HG03558 (cell line): ENCODE measurements at regions not wholly inside any gene's neighbourhood (a gene's known extent, or its start where the extent isn't known, plus 50 kb on each side); places are given as distances from the start of the nearest gene placed in this dataset.

Source experiments
- ATAC-seq: cut with Tn5 transposase; IDR thresholded peaks from one replicate; pipeline ENCODE4 v1.9.1; 2021; ENCODE audit warnings: moderate number of reproducible peaks; ENCODE audit not compliant: unreplicated experiment; ENCODE audit errors: extremely low read depth

DNA sequence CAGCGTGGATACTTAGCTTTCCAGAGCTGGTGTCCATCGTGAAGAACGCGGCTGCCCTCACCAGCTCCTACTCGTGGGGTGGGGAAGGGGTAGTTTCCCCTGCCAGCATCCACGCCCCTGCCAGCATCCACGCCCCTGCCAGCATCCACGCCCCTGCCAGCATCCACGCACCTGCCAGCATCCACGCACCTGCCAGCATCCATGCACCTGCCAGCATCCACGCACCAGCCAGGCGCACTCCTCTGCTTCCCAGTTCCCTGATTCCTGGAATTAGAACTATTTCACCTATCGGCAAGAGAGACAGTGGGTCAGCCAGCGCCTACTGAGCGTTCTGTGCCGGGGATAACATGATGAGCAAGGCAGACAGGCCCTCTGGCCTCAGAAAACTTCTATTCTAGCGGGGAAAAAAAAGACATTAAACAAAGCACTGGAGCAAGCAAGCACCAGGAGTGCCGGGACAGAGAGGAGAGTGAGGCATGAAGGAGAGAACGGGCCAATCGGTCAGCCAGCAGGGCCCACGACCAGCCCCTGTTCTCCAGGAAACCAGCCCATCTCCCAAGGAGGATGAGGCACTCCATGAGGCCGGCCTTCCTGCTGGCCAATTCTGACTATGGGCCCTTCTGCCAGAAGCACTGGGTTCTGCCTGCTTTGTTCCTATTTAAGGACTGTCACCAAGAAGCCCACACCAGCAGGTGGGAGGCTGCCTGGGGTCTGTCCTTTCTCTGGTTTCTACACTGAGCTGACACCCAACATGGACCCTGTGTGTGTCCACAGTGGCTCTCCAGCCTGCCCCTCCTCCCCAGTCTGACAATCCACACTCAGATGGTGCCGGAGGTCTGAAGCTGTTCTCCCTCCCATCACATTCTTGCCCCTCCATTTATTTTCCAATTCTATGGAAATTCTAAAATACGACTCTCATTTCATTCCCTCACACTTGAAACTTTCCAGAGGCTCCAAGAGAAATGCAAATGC lies 78.4 kb upstream of the SALL3 start:
- ATAC-seq: no peak

DNA sequence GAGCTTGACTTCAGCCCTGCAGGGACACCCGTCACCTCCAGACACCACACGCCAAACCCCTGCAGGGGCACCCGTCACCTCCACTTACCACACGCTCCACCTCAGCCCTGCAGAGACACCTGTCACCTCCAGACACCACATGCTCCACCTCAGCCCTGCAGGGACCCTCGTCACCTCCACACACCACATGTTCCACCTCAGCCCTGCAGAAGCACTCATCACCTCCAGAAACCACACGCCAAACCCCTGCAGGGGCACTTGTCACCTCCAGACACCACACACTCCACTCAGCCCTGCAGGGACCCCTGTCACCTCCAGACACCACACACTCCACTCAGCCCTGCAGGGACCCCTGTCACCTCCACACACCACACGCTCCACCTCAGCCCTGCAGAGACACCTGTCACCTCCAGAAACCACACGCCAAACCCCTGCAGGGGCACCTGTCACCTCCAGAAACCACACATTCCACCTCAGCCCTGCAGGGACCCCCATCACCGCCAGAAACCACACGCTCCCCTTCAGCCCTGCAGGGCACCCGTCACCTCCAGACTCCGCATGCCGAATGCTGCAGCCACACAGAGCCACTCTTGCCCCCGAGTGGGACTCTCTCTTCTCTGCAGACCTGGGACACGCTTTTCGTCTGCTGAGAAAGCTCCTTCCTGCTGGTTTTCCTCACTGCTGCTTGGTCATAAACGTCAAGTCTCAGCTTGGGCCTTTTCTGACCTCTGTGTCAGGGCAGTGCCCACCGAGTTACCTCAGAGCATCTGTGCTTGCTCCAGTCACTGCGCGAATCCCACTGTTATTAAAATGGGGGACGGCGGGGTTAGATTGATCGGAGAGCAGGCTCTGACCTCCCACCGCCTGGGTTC lies 77.5 kb upstream of the SALL3 start:
- no peak for ATAC-seq

DNA sequence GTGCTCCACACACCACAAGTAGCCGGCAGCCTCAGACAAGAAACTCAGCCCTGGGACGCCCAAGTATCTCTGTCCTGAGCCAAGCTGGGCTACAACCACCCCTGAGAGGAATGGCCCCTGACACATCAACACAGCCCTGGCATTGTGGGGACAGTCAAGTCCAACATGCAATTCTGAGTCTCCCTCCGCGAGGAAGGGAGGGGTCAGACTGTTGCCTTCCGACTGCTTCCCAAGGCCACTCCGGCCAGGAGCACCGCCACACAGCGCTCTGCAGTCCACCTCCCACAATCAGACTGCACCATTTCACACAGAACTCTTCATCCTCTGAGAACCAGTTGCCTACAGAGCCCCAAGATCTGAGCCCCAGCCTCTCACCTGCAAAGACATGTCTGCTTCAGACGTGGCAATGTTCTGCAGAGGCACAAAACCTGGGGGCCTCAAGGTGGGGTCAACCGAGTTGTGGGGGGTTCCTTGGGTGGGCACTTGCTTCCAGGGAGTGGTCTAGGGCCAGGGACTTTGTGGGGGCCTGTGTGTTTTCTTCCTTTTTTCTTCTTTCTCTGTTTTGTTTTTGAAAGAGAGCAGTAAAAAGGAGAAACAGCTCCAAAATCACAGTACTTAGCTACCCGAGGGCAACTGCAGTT lies 76.7 kb upstream of the SALL3 start:
- ATAC-seq: no peak

DNA sequence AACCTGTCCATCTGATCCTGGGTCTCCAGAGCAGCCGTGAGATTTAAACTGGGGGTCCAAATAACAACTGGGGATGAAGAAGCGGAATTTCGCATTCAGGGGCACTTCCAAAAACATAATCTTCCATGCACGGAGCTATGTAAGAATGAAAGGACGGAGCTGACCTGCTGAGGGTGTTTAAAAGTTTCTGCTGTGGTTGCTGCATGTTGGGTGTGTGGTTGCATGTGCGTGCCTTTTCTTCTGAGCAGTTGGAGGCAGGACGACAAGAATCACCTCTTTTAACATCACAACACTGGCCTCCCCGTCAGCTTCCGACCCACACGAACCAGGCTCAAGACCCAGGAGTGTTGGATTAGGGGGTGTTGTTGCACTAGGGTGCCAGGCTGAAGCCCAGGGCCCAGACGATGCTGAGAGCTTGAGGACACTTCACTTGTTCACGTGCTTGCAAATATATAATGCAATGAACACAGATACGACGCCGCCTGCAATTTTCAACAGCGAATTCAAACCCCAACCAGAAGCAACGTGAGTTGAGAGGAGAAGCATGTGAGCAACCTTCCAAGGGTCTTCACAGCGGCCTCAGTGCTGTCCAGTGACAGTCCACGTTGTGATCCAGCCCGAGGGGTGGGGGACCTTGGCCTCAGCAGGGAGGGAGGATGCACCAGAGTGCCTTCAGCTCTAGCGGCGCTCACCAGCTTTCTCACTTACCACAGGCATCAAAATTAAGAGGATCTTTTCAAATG lies 76.0 kb upstream of the SALL3 start:
- no peak for ATAC-seq

DNA sequence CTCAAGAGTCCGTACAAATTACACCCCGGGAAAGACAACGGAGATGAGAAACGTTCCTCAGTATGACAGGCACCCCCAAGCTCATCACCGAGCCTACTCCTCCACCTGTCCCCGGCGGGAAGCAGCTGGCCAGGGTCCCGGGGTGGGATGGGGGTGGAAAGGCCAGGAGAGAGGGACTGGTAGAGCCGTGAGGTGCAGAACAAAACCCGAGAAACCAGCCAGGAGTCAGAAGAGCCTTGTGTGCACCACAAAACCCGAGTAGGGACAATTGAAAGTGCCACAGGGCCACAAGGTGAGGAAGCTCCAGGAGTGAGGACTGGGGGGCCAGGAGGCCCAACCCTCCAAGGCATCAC lies 75.5 kb upstream of the SALL3 start:
- no peak for ATAC-seq

DNA sequence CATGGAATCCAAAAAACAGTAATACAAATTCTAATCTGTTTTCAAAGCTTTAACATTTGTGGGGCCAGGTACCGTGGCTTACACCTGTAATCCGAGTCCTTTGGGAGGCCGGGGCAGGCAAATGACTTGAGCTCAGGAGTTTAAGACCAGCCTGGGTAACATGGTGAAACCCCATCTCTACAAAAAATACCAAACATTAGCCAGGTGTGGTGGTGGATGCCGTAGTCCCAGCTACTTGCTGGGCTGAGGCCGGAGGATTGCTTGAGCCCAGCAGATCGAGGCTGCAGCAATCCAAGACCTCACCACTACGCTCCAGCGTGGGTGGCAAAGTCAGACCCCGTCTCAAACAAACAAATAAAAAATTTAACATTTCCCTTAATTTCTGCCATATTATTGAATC lies 74.3 kb upstream of the SALL3 start:
- ATAC-seq: no peak

DNA sequence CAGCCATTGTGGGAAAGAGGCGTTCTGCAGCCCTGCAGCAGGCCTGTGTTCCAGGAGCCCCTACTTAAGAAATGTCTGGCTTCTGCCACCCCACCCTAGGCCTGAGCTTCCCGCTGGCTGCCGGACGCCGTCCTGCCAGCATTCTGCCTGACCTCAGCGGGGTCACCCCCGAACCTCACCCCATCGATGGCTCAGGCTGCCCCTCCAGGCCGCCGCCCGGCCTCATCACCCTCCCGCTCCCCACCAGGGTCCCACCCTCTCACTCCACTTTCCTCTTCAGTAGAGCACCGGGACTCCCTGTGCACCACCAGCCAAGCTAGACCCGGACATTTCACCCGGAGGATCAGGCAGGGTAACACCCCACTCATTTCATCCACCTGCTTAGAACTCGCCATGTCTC lies 73.6 kb upstream of the SALL3 start:
- ATAC-seq: no peak

DNA sequence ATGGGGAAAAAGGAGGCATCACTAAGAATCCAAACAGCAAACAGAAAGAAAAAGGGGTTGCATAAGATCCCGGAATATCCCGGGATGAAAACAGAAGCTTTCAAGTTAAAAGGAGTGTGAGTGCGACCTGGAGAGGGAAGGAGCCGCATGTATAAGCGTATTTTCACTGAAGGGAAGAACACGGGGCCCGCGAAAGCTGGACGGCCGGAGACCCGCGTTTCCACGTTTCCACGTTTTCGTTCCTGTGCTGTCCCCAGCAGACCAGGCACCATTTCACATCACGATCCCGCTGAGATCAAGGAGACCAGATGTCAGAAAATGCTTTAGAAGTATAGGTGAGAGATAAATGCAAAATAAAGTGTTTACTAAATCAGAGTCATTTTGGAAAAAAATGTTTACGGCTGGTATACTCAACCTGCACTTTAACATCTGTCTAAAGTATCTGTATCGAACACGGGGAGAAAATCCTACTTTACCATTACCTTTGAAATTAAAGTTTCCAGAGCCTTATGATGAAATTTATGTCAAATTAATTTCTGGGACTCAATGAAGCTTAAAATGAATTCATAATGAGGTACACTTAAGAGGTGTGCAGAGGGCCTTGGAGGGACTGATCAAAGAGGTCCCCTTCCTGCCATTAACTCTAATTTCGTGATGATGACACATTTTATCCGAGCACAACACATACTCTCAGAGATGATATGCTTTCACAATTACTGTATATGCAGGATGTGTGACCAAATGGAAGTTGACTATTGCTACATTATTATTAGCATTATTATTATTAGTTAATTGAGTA lies 71.0 kb upstream of the SALL3 start:
- no peak for ATAC-seq

DNA sequence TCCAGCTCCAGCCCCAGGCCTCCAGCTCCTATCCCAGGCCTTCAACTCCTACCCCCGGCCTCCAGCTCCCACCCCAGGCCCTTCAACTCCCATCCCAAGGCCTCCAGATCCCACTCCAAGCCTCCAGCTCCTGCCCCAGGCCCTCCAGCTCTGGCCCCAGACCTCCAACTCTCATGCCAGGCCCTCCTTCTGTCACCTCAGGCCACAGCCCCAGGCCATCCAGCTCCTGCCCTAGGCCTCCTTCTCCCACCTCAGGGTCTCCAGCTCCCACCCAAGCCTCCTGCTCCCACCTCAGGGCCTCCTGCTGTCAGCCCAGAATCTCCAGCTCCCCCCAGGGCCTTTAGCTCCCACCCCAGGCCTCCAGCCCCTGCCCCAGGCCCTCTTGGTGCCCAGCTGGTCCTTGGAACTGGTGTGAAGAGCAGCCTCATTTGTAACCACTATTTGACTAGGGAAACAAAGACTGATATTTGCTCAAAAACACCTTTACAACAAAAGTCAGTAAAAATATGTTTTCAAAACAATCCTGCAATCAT lies 67.8 kb upstream of the SALL3 start:
- ATAC-seq: no peak

DNA sequence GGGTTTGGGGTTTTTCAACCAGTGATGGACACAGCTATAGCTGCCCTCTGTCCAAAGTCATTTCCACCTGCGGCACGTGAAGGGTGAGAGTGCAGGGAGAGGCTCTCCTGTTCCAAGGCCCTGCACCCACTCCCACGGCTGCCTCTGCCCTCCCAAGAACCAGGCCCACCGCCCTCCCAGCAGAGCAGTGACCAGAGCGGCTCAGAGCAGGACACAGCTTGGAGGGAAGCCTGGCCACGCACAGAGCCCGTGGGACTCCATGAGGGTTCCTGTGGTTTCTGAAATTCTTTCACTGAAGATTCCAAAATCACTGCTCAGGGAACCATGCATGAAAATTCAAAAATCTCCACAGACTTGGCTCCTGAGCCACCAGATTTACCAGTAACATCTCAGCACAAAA lies 67.3 kb upstream of the SALL3 start:
- ATAC-seq: no peak

DNA sequence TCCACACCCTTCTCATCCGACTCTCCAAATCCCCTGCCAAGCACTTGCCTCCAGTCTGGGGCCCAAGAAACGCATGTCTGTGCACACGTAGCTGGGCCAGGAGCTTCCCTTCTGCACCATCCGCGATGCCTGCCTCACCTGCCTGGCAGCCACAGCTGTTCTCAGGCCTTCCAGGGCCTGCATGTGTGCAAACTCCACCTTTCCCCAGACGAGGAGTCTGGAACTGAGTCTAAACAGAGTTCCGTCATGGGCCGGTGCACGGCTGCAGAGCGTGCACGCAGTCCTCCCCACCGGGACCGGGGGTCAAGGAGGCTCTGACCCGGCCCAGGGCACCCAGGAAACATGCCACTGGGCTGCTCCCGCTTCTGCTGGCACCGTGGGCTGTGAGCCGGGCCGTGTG lies 66.8 kb upstream of the SALL3 start:
- no peak for ATAC-seq

DNA sequence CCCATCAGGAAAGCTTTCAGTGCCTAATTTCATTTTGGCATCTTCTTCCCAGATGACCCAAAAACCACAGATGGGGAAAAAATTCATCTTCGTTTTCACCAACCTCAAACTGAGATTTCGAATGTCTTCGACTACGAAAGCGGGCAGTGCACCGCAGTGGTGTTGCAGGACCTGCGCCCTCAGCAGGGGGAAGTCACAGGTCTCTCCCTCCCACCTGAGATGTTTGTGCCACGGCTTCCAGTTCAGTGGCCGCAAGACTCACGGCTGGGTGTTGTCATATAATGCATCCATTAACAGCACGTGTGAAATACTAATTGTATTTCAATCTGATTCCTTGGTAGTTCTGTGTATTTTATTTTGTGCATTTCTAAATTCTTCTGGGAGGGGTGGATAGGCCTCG lies 66.2 kb upstream of the SALL3 start:
- no peak for ATAC-seq

DNA sequence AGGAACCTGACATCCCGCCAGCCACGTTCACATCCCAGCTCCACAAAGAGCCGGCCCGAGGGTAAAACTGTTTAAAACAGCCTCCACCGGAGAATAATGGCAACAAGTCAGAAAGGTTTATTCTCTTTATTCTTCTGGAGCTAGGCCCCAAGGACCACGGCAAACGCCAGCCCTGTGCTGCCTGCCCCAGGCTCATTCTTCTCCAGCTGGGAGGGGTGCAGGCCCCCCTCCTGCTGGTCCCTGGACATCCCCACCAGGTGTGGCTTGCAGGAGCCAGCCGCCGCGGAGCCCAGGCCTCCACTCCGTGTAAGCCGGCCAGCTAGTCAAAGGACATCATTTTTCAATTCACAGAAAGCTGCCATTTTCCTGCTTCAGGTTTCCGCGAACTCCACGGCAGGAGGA lies 65.8 kb upstream of the SALL3 start:
- ATAC-seq: no peak

DNA sequence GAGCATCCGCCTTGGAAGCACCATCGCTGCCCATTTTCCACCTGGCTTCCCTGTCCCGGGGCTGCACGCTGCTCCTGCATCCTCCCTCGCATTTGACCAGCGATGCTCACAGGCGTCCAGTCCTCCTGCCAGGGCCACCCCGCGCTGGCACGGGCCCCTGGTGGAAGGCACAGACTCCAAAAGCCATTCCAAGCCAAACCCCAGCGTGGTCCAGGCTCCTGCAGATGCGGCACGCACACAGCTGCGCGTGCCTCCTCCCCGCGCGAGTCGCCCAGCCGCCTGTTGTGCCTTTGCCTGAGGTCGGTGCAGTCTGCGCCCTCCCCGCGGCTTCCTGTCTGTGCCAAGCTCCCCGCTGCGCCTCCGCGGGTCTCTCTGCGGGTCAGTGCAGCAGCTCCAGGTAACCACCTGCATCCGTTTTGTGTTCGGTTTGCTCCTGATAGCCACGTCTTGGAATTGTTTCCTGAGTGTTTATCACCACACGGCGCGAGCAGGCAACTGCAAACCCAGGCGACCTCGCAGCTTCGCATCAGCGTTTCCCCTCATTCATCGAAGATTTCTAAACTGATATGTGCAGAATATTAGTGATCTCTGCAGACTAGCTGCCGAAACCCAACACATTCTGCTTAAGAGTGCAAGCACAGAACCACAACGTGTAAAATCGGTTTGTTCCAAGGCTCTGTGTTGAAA lies 65.2 kb upstream of the SALL3 start:
- ATAC-seq: no peak

DNA sequence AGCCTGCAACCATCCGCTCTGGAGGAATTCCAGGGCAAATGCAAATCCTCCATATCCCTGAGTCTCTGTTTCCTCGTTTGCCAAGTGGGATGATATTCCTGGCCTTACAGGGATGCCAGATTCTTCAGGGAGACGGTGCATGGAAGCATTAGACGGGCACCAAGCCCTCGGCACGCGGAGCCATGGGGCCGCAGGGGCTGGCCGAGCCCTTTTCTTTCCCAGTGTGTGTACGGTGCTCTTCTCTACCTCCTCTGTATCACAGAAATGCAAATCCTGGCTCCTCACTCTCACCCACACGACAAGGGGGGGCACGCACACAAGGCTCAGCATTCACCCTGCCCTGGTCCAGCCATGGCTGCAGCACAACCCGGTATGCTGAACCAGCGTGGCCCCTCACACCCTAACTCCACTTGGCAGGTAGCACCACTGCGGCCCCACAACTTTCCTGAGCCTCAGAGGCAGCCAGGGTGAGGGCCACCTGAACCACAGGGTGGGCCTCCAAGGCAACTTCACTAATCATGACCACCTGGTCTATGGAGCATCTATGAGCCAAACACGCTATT lies 64.1 kb upstream of the SALL3 start:
- ATAC-seq: no peak

DNA sequence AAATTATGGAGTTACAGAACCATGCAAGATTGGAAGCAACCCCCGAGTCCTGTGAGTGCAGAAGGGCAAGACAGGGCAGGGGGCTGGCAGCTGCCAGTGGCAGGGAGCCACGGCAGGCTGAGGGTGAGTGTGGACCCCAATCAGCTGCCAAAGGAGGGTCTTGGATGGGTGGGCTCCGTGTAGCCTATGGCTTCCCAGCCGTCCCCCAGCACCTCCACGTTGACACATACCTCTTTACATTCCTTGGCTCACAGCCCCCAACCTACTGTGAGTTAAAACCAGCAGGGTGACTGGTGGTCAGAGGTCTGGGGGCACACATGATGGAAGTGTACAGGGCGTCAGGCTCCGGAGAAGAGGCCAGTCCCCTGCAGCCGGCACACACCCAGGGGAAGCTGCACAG lies 60.9 kb upstream of the SALL3 start:
- ATAC-seq: no peak

DNA sequence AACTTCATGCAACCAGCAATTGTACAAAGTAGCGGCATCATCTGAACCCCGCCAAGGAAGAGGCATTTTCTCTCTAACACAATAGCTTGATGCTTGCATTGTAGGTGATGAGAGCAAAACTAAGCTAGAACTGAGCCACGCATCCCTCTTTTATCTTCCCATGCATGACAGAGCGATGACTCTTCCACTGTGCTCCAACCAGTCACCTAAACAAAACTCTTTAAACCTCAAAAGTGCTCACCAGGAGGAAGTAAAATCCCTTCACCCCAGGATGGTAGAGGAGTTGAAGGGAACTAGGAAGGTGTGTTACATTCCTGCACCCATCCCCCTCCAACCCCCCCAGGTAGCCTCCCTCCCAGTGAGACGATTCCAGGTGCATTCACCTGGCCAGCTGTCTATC lies 59.7 kb upstream of the SALL3 start:
- no peak for ATAC-seq

DNA sequence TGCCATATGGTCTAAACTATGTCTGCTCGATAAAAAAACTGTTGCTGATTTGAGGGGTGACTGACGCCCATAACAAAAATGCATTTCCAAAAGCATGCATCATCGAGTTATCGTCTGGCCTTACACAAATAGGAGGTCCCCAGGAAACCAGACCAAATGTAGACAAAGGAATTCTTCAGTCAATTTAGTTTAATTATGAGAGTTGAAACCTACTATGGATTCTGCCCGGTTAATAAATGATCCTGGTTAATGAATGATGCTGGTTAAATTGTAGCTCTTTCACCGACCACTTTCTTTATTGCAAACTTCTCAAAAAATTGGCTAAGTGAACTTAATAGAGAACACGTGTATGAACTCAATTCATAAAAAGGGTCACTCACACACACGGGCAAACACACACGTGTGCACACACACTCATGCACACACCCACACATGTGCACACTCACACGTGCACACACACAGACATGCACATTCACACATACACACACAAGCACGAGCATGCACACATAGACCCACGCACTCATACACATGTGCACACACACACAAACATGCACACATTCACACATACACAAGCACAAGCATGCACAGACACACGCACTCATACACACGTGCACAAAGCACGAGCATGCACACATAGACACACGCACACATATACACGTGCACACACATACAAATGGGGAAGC lies 59.0 kb upstream of the SALL3 start:
- ATAC-seq: no peak
